ENCODE measurements at regions not wholly inside any gene's neighbourhood (a gene's known extent, or its start where the extent isn't known, plus 50 kb on each side); places are given as distances from the start of the nearest gene placed in this dataset.

- H3K4me2 ChIP-seq (ENCODE audit: low read depth, low read length), result no peak overlapping the region
- H3F3A ChIP-seq (ENCODE audit: insufficient read depth, low read length), result no peaks in the 10 kb centered on the region
- no peak overlapping the region for H3K27ac ChIP-seq (ENCODE audit: low read length)
- no peak overlapping the region for H3K4me3 ChIP-seq (ENCODE audit: low read length)
- H3K36me3 ChIP-seq (replicated peaks; ENCODE audit: insufficient read depth, low read length), result no peaks in the 10 kb centered on the region
- no peaks in the 10 kb centered on the region for H3K4me1 ChIP-seq (ENCODE audit: low read length)
- H3K9ac ChIP-seq (ENCODE audit: low read length), result no peak overlapping the region
- H3K27me3 ChIP-seq (replicated peaks; ENCODE audit: insufficient read depth, low read length), result no peaks in the 10 kb centered on the region
- TF ChIP-seq, protein P1, sequence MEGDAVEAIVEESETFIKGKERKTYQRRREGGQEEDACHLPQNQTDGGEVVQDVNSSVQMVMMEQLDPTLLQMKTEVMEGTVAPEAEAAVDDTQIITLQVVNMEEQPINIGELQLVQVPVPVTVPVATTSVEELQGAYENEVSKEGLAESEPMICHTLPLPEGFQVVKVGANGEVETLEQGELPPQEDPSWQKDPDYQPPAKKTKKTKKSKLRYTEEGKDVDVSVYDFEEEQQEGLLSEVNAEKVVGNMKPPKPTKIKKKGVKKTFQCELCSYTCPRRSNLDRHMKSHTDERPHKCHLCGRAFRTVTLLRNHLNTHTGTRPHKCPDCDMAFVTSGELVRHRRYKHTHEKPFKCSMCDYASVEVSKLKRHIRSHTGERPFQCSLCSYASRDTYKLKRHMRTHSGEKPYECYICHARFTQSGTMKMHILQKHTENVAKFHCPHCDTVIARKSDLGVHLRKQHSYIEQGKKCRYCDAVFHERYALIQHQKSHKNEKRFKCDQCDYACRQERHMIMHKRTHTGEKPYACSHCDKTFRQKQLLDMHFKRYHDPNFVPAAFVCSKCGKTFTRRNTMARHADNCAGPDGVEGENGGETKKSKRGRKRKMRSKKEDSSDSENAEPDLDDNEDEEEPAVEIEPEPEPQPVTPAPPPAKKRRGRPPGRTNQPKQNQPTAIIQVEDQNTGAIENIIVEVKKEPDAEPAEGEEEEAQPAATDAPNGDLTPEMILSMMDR (IDR thresholded peaks at IDR 0.05; ENCODE audit: low read length), result no peak
- TF ChIP-seq EZH2phosphoT487 (IDR thresholded peaks at IDR 0.05; ENCODE audit: low read length) (no peak), EZH2 (optimal IDR thresholded peaks at IDR 0.05; ENCODE audit: low read depth, low read length) (no peak)
- no peak overlapping the region for H2AFZ ChIP-seq (ENCODE audit: low read length)
- H3K79me2 ChIP-seq (ENCODE audit: low read length), result no peaks in the 10 kb centered on the region
- no peaks in the 10 kb centered on the region for H3K9me2 ChIP-seq (replicated peaks; ENCODE audit: insufficient read depth, low read length)
- DNase-seq, result no peak
- no peaks in the 10 kb centered on the region for H4K20me1 ChIP-seq (ENCODE audit: insufficient read depth, low read length)
- H3K9me3 ChIP-seq (replicated peaks; ENCODE audit: insufficient read depth, low read length), result no peaks in the 10 kb centered on the region
These were observed 181.4 kb downstream of the SMAD6 start for GRCh38 chr15:66883284-66883911.

- H3K4me3 ChIP-seq (ENCODE audit: low read length), result no peak overlapping the region
- no peaks in the 10 kb centered on the region for H3K36me3 ChIP-seq (replicated peaks; ENCODE audit: insufficient read depth, low read length)
- H3K27ac ChIP-seq (ENCODE audit: low read length), result no peak overlapping the region
- no peaks in the 10 kb centered on the region for H3F3A ChIP-seq (ENCODE audit: insufficient read depth, low read length)
- no peaks in the 10 kb centered on the region for H3K9me2 ChIP-seq (replicated peaks; ENCODE audit: insufficient read depth, low read length)
- H3K27me3 ChIP-seq (replicated peaks; ENCODE audit: insufficient read depth, low read length), result no peaks in the 10 kb centered on the region
- TF ChIP-seq EZH2 (optimal IDR thresholded peaks at IDR 0.05; ENCODE audit: low read depth, low read length), result no peak
- TF ChIP-seq, protein P1 (IDR thresholded peaks at IDR 0.05; ENCODE audit: low read length), result no peak
- no peak for TF ChIP-seq EZH2phosphoT487 (IDR thresholded peaks at IDR 0.05; ENCODE audit: low read length)
- no peak for DNase-seq
- no peak overlapping the region for H3K4me2 ChIP-seq (ENCODE audit: low read depth, low read length)
- H3K9ac ChIP-seq (ENCODE audit: low read length), result no peak overlapping the region
- no peak overlapping the region for H2AFZ ChIP-seq (ENCODE audit: low read length)
- no peaks in the 10 kb centered on the region for H3K79me2 ChIP-seq (ENCODE audit: low read length)
- no peaks in the 10 kb centered on the region for H3K4me1 ChIP-seq (ENCODE audit: low read length)
- no peaks in the 10 kb centered on the region for H4K20me1 ChIP-seq (ENCODE audit: insufficient read depth, low read length)
- no peaks in the 10 kb centered on the region for H3K9me3 ChIP-seq (replicated peaks; ENCODE audit: insufficient read depth, low read length)
These were observed 181.2 kb upstream of the SMAD3 start for GRCh38 chr15:66884115-66884622.

GRCh38 chr15:66884661-66885237, 180.7 kb upstream of the SMAD3 start:
- H3K79me2 ChIP-seq (ENCODE audit: low read length), result no peaks in the 10 kb centered on the region
- H3K36me3 ChIP-seq (replicated peaks; ENCODE audit: insufficient read depth, low read length), result no peaks in the 10 kb centered on the region
- H3K9me3 ChIP-seq (replicated peaks; ENCODE audit: insufficient read depth, low read length), result no peaks in the 10 kb centered on the region
- H3F3A ChIP-seq (ENCODE audit: insufficient read depth, low read length), result no peaks in the 10 kb centered on the region
- H3K4me3 ChIP-seq (ENCODE audit: low read length), result no peak overlapping the region
- no peak overlapping the region for H3K27ac ChIP-seq (ENCODE audit: low read length)
- no peaks in the 10 kb centered on the region for H3K4me1 ChIP-seq (ENCODE audit: low read length)
- DNase-seq, result no peak
- H3K4me2 ChIP-seq (ENCODE audit: low read depth, low read length), result no peak overlapping the region
- TF ChIP-seq, protein P1 (IDR thresholded peaks at IDR 0.05; ENCODE audit: low read length), result no peak
- no peak for TF ChIP-seq EZH2 (optimal IDR thresholded peaks at IDR 0.05; ENCODE audit: low read depth, low read length)
- TF ChIP-seq EZH2phosphoT487 (IDR thresholded peaks at IDR 0.05; ENCODE audit: low read length), result no peak
- no peaks in the 10 kb centered on the region for H3K27me3 ChIP-seq (replicated peaks; ENCODE audit: insufficient read depth, low read length)
- no peak overlapping the region for H2AFZ ChIP-seq (ENCODE audit: low read length)
- no peaks in the 10 kb centered on the region for H3K9me2 ChIP-seq (replicated peaks; ENCODE audit: insufficient read depth, low read length)
- no peaks in the 10 kb centered on the region for H4K20me1 ChIP-seq (ENCODE audit: insufficient read depth, low read length)
- H3K9ac ChIP-seq (ENCODE audit: low read length), result no peak overlapping the region

Data from MM.1S (cell line).